ENCODE measurements at regions not wholly inside any gene's neighbourhood (a gene's known extent, or its start where the extent isn't known, plus 50 kb on each side); places are given as distances from the start of the nearest gene placed in this dataset.
"Not testable (repeated sequence)": the region's sequence is repeated elsewhere in the genome, so short reads cannot be mapped to it uniquely, and the experiment has no call there.

DNA sequence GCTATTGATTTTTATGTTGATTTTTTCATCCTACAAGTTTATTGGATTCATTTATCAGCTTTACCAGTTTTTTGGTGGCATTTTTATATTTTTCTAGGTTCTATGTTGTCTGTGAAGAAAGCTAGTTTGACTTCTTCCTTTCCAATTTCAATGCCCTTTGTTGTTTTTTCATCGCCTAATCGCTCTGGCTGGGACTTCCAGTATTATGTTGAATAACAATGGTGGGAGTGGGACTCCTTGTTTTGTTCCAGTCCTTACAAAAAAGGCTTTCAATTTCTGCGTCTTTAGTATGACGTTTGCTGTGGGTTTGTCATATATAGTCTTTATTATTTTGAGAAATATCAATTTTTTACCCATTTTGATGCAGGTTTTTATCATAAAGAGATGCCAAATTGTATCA lies 175.6 kb upstream of the CCNH start:
- 69 to 75% methylated on average over 4 of the region's 4 CpGs for WGBS, 2 donors (ENCODE audit: low coverage in 1 of 2)
- TF ChIP-seq POLR2AphosphoS5 (IDR thresholded peaks at IDR 0.05) (no peak), EP300 (IDR thresholded peaks at IDR 0.05; ENCODE audit: low read depth) (no peak), POLR2A (IDR thresholded peaks at IDR 0.05) (no peak)
- TF ChIP-seq, protein P1, sequence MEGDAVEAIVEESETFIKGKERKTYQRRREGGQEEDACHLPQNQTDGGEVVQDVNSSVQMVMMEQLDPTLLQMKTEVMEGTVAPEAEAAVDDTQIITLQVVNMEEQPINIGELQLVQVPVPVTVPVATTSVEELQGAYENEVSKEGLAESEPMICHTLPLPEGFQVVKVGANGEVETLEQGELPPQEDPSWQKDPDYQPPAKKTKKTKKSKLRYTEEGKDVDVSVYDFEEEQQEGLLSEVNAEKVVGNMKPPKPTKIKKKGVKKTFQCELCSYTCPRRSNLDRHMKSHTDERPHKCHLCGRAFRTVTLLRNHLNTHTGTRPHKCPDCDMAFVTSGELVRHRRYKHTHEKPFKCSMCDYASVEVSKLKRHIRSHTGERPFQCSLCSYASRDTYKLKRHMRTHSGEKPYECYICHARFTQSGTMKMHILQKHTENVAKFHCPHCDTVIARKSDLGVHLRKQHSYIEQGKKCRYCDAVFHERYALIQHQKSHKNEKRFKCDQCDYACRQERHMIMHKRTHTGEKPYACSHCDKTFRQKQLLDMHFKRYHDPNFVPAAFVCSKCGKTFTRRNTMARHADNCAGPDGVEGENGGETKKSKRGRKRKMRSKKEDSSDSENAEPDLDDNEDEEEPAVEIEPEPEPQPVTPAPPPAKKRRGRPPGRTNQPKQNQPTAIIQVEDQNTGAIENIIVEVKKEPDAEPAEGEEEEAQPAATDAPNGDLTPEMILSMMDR (IDR thresholded peaks at IDR 0.05), result no peak
- no peak overlapping the region for H3K4me3 ChIP-seq
- no peaks in the 10 kb centered on the region for H3K9me3 ChIP-seq
- H3K27me3 ChIP-seq, result no peaks in the 10 kb centered on the region
- no peak for DNase-seq
- no peaks in the 10 kb centered on the region for H3K36me3 ChIP-seq
- H3K27ac ChIP-seq, result no peak overlapping the region
- no peaks in the 10 kb centered on the region for H3K4me1 ChIP-seq
- intact Hi-C loops (cut with DNase I; ENCODE audit: low total_unique reads) (no loop called here), in situ Hi-C loops (cut with MboI; ENCODE audit: low pct_ligation_motif_present in 1 of 4, low pct_unique_long_range_greater_than_20kb in 1 of 4, low sequenced_read_pairs in 3 of 4) (no loop called here)

DNA sequence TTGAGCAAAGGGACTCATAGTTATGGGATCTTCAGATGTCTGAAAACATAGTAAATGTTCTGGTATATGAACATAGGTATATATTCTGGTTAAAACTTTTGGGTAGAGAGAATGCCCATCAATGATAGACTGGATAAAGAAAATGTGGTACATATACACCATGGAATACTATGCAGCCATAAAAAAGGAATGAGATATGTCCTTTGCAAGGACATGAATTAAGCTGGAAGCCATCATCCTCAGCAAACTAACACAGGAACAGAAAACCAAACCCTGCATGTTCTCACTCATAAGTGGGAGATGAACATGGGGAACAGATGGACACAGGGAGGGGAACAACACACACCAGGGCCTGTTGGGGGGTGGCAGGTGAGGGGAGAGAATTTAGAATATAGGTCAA lies 171.0 kb upstream of the CCNH start:
- H3K4me3 ChIP-seq; DNase-seq; in situ Hi-C loops (cut with MboI; ENCODE audit: low pct_ligation_motif_present in 1 of 4, low pct_unique_long_range_greater_than_20kb in 1 of 4, low sequenced_read_pairs in 3 of 4): not testable (repeated sequence)

DNA sequence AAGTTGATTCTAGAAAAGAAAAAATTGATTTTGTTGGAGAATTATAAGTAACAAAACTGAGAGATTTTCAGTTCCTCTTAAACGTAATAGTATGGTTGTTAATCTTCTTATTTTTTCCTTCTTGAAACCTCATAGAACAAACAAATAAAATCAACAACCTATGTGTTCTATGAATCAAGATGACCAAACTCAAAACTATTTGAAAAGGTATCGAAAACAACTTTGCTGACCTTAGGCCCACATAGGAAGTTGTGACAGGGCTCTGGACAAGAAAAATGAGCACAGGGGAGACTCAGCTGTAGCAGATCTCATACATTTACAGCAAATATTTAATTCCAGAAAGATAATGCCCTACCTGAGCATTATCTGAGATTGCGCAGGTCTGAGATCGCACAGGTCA lies 169.4 kb upstream of the CCNH start:
- DNase-seq, result no peak
- intact Hi-C loops (cut with DNase I; ENCODE audit: low total_unique reads), result no loop called here
- WGBS, 2 donors (ENCODE audit: low coverage in 1 of 2), result 82 to 90% methylated on average over 4 of the region's 4 CpGs
- TF ChIP-seq, protein P1 (IDR thresholded peaks at IDR 0.05), result no peak
- TF ChIP-seq POLR2AphosphoS5 (IDR thresholded peaks at IDR 0.05), result no peak
- TF ChIP-seq EP300 (IDR thresholded peaks at IDR 0.05; ENCODE audit: low read depth), result no peak
- TF ChIP-seq POLR2A (IDR thresholded peaks at IDR 0.05), result no peak
- Histone ChIP-seq H3K4me1 (no peaks in the 10 kb centered on the region), H3K4me3 (no peak overlapping the region), H3K27ac (no peak overlapping the region), H3K9me3 (no peaks in the 10 kb centered on the region), H3K36me3 (no peaks in the 10 kb centered on the region), H3K27me3 (no peaks in the 10 kb centered on the region)
- in situ Hi-C loops (cut with MboI; ENCODE audit: low pct_ligation_motif_present in 1 of 4, low pct_unique_long_range_greater_than_20kb in 1 of 4, low sequenced_read_pairs in 3 of 4), result no loop called here

More for the DNA sequence above, 171.0 kb upstream of the CCNH start:
- intact Hi-C loops (cut with DNase I; ENCODE audit: low total_unique reads); H3K27ac ChIP-seq; H3K27me3 ChIP-seq; H3K9me3 ChIP-seq; H3K4me1 ChIP-seq; H3K36me3 ChIP-seq: not testable (repeated sequence)

DNA sequence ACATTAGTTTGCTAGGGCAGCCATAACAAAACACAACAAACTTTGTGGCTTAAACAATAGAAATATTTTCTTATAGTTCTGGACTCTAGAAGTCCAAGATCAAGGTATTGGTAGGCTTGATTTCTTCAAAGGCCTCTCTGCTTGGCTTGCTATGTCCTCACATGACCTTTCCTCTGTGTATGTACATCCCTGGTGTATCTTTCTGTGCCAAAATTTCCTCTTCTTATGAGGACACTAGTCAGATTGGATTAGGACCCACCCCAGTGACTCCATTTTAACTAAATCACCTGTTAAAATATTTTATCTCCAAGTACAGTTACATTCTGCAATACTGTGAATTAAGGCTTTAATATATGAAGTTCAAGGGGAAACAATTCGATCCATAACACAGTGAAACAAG lies 168.9 kb upstream of the CCNH start:
- in situ Hi-C loops (cut with MboI; ENCODE audit: low pct_ligation_motif_present in 1 of 4, low pct_unique_long_range_greater_than_20kb in 1 of 4, low sequenced_read_pairs in 3 of 4), result no loop called here

DNA sequence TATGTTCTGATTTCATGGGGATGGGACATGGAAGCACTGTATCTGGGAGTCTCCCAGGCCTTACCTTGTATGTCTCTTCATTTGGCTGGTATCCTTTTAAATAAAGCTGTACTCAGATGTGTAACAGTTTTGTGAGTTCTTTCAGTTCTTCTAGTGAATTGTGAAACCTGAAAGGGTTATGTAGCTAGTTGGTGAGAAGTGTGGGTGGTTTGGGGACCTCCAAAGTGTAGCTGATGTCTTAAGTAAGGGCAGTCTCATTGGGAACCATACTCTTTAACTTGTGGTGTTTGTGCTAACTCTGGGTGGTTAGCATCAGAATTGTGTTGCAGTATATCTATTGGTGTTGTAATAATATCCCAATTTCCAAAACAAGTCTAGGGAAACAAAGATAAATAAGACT lies 166.9 kb upstream of the CCNH start:
- H3K27ac ChIP-seq, result no peak overlapping the region
- no peak overlapping the region for H3K4me3 ChIP-seq
- intact Hi-C loops (cut with DNase I; ENCODE audit: low total_unique reads), result no loop called here
- TF ChIP-seq EP300 (IDR thresholded peaks at IDR 0.05; ENCODE audit: low read depth) (no peak), POLR2A (IDR thresholded peaks at IDR 0.05) (no peak)
- in situ Hi-C loops (cut with MboI; ENCODE audit: low pct_ligation_motif_present in 1 of 4, low pct_unique_long_range_greater_than_20kb in 1 of 4, low sequenced_read_pairs in 3 of 4), result no loop called here
- H3K4me1 ChIP-seq, result no peaks in the 10 kb centered on the region
- H3K36me3 ChIP-seq, result no peaks in the 10 kb centered on the region
- DNase-seq, result no peak
- H3K27me3 ChIP-seq, result no peaks in the 10 kb centered on the region
- no peaks in the 10 kb centered on the region for H3K9me3 ChIP-seq

More for the DNA sequence above, 168.9 kb upstream of the CCNH start:
- no peaks in the 10 kb centered on the region for H3K9me3 ChIP-seq
- intact Hi-C loops (cut with DNase I; ENCODE audit: low total_unique reads), result no loop called here
- no peaks in the 10 kb centered on the region for H3K36me3 ChIP-seq
- no peak overlapping the region for H3K27ac ChIP-seq
- 67 to 90% methylated on average over 1 of the region's 1 CpG for WGBS, 2 donors (ENCODE audit: low coverage in 1 of 2)
- no peaks in the 10 kb centered on the region for H3K27me3 ChIP-seq
- no peak for DNase-seq
- H3K4me1 ChIP-seq, result no peaks in the 10 kb centered on the region
- TF ChIP-seq, protein P1 (IDR thresholded peaks at IDR 0.05), result no peak
- no peak for TF ChIP-seq POLR2AphosphoS5 (IDR thresholded peaks at IDR 0.05)
- TF ChIP-seq POLR2A (IDR thresholded peaks at IDR 0.05), result no peak
- no peak for TF ChIP-seq EP300 (IDR thresholded peaks at IDR 0.05; ENCODE audit: low read depth)
- H3K4me3 ChIP-seq, result no peak overlapping the region
